Activated naive CD4-positive, alpha-beta T cell treated with anti-CD3 and anti-CD28 coated beads for 36 hours (primary cell): ENCODE measurements at regions not wholly inside any gene's neighbourhood (a gene's known extent, or its start where the extent isn't known, plus 50 kb on each side); places are given as distances from the start of the nearest gene placed in this dataset.

ENCODE experiments used
- CTCF ChIA-PET: fragments of 350-600 bp; sonication (Branson Sonifier 250); formaldehyde crosslinking; loops from one replicate; lab custom pipeline; 2021; ENCODE audit warnings: antibody characterized with exemption; lab: Charles Lee
- DNase-seq: peaks from one replicate; pipeline ENCODE4 v3.0.0-alpha.2; 2020
- H3K27ac Mint-ChIP-seq: one replicate; pipeline ENCODE4 v1.8.0; 2021; ENCODE audit warnings: mild to moderate bottlenecking, mixed read lengths
- H3K27me3 Mint-ChIP-seq: one replicate; pipeline ENCODE4 v1.8.0; 2021; ENCODE audit warnings: low read depth, mixed read lengths
- H3K36me3 Mint-ChIP-seq: one replicate; pipeline ENCODE4 v1.8.0; 2021; ENCODE audit warnings: low read depth, mixed read lengths
- H3K4me1 Mint-ChIP-seq: one replicate; pipeline ENCODE4 v1.8.0; 2021; ENCODE audit warnings: low read depth, mixed read lengths
- H3K4me3 Mint-ChIP-seq: one replicate; pipeline ENCODE4 v1.8.0; 2021; ENCODE audit warnings: mild to moderate bottlenecking, moderate library complexity, mixed read lengths
- H3K9me3 Mint-ChIP-seq: one replicate; pipeline ENCODE4 v1.8.0; 2021; ENCODE audit warnings: mixed read lengths
- intact Hi-C: fragments of 100-400 bp; cut with micrococcal nuclease; formaldehyde crosslinking; loops from one replicate; pipeline ENCODE4 v1.15.1; 2023

- Mint-ChIP-seq H3K27ac (no peak overlapping the region), H3K36me3 (no peaks in the 10 kb centered on the region), H3K4me1 (no peaks in the 10 kb centered on the region), H3K27me3 (no peaks in the 10 kb centered on the region), H3K4me3 (no peak overlapping the region), H3K9me3 (peaks cover 20% of the 10 kb centered on the region)
- intact Hi-C loops, result no loop called here
- CTCF ChIA-PET, result no interaction called here
- no peak for DNase-seq
These were observed 70.5 kb upstream of the SPRY4 start for GRCh38 chr5:142395334-142395733.

- Mint-ChIP-seq H3K4me1 (peaks cover 7% of the 10 kb centered on the region), H3K9me3 (peaks cover 12% of the 10 kb centered on the region), H3K27me3 (no peaks in the 10 kb centered on the region), H3K36me3 (no peaks in the 10 kb centered on the region), H3K27ac (no peak overlapping the region), H3K4me3 (no peak overlapping the region)
- CTCF ChIA-PET, result no interaction called here
- DNase-seq, result no peak
- intact Hi-C loops, result no loop called here
These were observed 66.4 kb upstream of the SPRY4 start for GRCh38 chr5:142391058-142391845.

GRCh38 chr5:142390334-142390733 lies 65.5 kb upstream of the SPRY4 start:
- H3K27me3 Mint-ChIP-seq, result no peaks in the 10 kb centered on the region
- H3K4me3 Mint-ChIP-seq, result no peak overlapping the region
- H3K27ac Mint-ChIP-seq, result no peak overlapping the region
- H3K4me1 Mint-ChIP-seq, result peaks cover 7% of the 10 kb centered on the region
- CTCF ChIA-PET, result interaction anchor here (0.5 kb wide), 1 partner anchor 194 kb away, joined by 3 read pairs; no protein-coding TSS in a partner anchor
- peaks cover 4% of the 10 kb centered on the region for H3K9me3 Mint-ChIP-seq
- no peaks in the 10 kb centered on the region for H3K36me3 Mint-ChIP-seq
- DNase-seq, result no peak
- intact Hi-C loops, result no loop called here

- H3K4me3 Mint-ChIP-seq, result no peak overlapping the region
- H3K36me3 Mint-ChIP-seq, result no peaks in the 10 kb centered on the region
- intact Hi-C loops, result no loop called here
- CTCF ChIA-PET, result no interaction called here
- no peak for DNase-seq
- H3K9me3 Mint-ChIP-seq, result no peaks in the 10 kb centered on the region
- H3K27ac Mint-ChIP-seq, result no peak overlapping the region
- H3K4me1 Mint-ChIP-seq, result peaks cover 12% of the 10 kb centered on the region
- no peaks in the 10 kb centered on the region for H3K27me3 Mint-ChIP-seq
These were observed 63.9 kb upstream of the SPRY4 start for GRCh38 chr5:142388696-142389095.

GRCh38 chr5:142387024-142387682 lies 62.3 kb upstream of the SPRY4 start:
- CTCF ChIA-PET, result interaction anchor here (0.5 kb wide), 1 partner anchor 70 kb away, joined by 3 read pairs; no protein-coding TSS in a partner anchor
- Mint-ChIP-seq H3K4me3 (no peak overlapping the region), H3K9me3 (no peaks in the 10 kb centered on the region), H3K27ac (no peak overlapping the region), H3K4me1 (peaks cover 12% of the 10 kb centered on the region), H3K27me3 (no peaks in the 10 kb centered on the region), H3K36me3 (no peaks in the 10 kb centered on the region)
- intact Hi-C loops, result no loop called here
- no peak for DNase-seq

- intact Hi-C loops, result no loop called here
- Mint-ChIP-seq H3K27ac (no peak overlapping the region), H3K27me3 (no peaks in the 10 kb centered on the region), H3K36me3 (no peaks in the 10 kb centered on the region), H3K9me3 (no peaks in the 10 kb centered on the region), H3K4me3 (no peak overlapping the region), H3K4me1 (peaks cover 12% of the 10 kb centered on the region)
- DNase-seq, result no peak
- CTCF ChIA-PET, result interaction anchor here (0.5 kb wide), 1 partner anchor 69 kb away, joined by 3 read pairs; no protein-coding TSS in a partner anchor
These were observed 61.6 kb upstream of the SPRY4 start for GRCh38 chr5:142386137-142387023.

GRCh38 chr5:142385194-142385593 lies 60.4 kb upstream of the SPRY4 start:
- Mint-ChIP-seq H3K27ac (no peak overlapping the region), H3K27me3 (no peaks in the 10 kb centered on the region), H3K4me3 (no peak overlapping the region), H3K4me1 (peaks cover 12% of the 10 kb centered on the region), H3K9me3 (no peaks in the 10 kb centered on the region), H3K36me3 (no peaks in the 10 kb centered on the region)
- CTCF ChIA-PET, result no interaction called here
- intact Hi-C loops, result no loop called here
- no peak for DNase-seq

- CTCF ChIA-PET, result interaction anchor here (0.6 kb wide), 1 partner anchor 76 kb away, joined by 7 read pairs; no protein-coding TSS in a partner anchor
- no peaks in the 10 kb centered on the region for H3K9me3 Mint-ChIP-seq
- no peaks in the 10 kb centered on the region for H3K27me3 Mint-ChIP-seq
- no peaks in the 10 kb centered on the region for H3K36me3 Mint-ChIP-seq
- H3K4me3 Mint-ChIP-seq, result no peak overlapping the region
- H3K27ac Mint-ChIP-seq, result no peak overlapping the region
- intact Hi-C loops, result no loop called here
- peaks cover 8% of the 10 kb centered on the region for H3K4me1 Mint-ChIP-seq
- no peak for DNase-seq
These were observed 59.2 kb upstream of the SPRY4 start for GRCh38 chr5:142384014-142384413.

- Mint-ChIP-seq H3K27me3 (no peaks in the 10 kb centered on the region), H3K4me1 (peaks cover 5% of the 10 kb centered on the region), H3K4me3 (no peak overlapping the region), H3K9me3 (no peaks in the 10 kb centered on the region), H3K27ac (no peak overlapping the region), H3K36me3 (no peaks in the 10 kb centered on the region)
- intact Hi-C loops, result no loop called here
- CTCF ChIA-PET, result interaction anchor here (1.0 kb wide), 1 partner anchor 273 kb away, joined by 3 read pairs; no protein-coding TSS in a partner anchor
- DNase-seq, result no peak
These were observed 57.4 kb upstream of the SPRY4 start for GRCh38 chr5:142382186-142382585.

GRCh38 chr5:142378737-142379634 lies 54.2 kb upstream of the SPRY4 start:
- H3K27ac Mint-ChIP-seq, result no peak overlapping the region
- H3K36me3 Mint-ChIP-seq, result no peaks in the 10 kb centered on the region
- no peaks in the 10 kb centered on the region for H3K9me3 Mint-ChIP-seq
- CTCF ChIA-PET, result interaction anchor here (0.6 to 0.7 kb wide), 2 partner anchors 36 to 445 kb away, joined by 3 to 4 read pairs; no protein-coding TSS in a partner anchor
- intact Hi-C loops, result no loop called here
- no peaks in the 10 kb centered on the region for H3K27me3 Mint-ChIP-seq
- no peak overlapping the region for H3K4me3 Mint-ChIP-seq
- peaks cover 1% of the 10 kb centered on the region for H3K4me1 Mint-ChIP-seq
- no peak for DNase-seq

- Mint-ChIP-seq H3K27me3 (no peaks in the 10 kb centered on the region), H3K36me3 (no peaks in the 10 kb centered on the region), H3K4me1 (no peaks in the 10 kb centered on the region), H3K27ac (no peak overlapping the region), H3K4me3 (no peak overlapping the region), H3K9me3 (no peaks in the 10 kb centered on the region)
- CTCF ChIA-PET, result no interaction called here
- intact Hi-C loops, result no loop called here
- no peak for DNase-seq
These were observed 51.2 kb upstream of the SPRY4 start for GRCh38 chr5:142375944-142376411.
